ENCODE measurements at regions not wholly inside any gene's neighbourhood (a gene's known extent, or its start where the extent isn't known, plus 50 kb on each side); places are given as distances from the start of the nearest gene placed in this dataset.

DNA sequence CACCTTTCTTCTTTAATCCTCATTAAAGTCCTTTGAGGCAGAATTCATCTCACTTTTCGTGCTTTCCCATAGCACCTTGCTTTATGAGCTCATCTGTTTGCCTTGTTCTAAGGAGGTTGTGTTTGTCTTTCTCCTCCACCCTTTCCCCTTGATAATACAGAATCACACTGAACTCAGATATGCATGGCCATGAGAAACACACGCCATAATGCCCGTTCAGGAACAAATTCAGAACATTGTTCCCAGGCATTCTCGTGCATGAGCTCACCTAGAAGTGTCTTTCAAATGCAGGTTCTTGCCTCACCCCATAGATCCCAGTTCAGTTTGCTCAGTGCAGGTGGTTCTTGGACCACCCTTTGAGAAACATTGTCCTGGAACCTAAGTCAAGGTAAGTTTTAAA lies 71.1 kb downstream of the TMEM114 start:
- DNase-seq (ENCODE audit: low spot score) = no peak

DNA sequence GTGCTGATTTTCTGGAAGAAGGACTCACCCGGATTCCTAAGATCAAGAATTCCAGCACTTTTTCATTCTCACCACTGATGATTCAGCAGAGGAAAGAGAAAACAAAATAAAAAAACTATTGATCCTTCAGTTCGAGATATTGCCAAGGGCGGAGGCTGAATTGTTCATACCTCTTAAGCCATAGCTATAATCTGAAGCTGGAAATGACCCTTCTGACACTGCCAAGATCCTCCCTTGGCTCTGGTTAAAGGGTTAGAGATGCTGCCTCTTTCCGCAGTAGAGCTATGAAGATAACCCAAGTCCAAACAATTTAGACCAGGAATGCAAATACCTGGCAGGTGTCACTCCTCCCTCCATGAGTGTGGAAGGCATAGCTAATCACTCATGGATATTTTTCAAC lies 73.0 kb downstream of the TMEM114 start:
- DNase-seq (ENCODE audit: low spot score) = no peak

DNA sequence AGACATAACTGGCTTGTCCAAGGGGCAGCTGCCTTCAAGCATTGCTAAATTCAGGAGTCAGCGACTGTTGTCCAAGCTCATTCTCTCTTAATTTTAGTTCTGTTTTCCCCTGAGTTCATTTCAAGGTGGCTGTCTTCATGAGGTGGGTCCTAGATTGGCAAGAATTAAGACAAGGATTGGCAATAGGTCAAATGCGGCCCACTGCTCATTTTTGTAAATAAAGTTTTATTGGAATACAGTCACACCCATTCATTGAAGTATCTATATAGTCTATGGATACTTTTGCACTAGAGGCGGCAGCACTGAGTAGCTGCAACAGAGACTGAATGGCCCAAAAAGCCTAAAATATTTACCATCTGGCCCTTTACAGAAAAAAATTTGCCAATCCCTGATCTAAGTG lies 73.8 kb downstream of the TMEM114 start:
- DNase-seq (ENCODE audit: low spot score) = no peak

DNA sequence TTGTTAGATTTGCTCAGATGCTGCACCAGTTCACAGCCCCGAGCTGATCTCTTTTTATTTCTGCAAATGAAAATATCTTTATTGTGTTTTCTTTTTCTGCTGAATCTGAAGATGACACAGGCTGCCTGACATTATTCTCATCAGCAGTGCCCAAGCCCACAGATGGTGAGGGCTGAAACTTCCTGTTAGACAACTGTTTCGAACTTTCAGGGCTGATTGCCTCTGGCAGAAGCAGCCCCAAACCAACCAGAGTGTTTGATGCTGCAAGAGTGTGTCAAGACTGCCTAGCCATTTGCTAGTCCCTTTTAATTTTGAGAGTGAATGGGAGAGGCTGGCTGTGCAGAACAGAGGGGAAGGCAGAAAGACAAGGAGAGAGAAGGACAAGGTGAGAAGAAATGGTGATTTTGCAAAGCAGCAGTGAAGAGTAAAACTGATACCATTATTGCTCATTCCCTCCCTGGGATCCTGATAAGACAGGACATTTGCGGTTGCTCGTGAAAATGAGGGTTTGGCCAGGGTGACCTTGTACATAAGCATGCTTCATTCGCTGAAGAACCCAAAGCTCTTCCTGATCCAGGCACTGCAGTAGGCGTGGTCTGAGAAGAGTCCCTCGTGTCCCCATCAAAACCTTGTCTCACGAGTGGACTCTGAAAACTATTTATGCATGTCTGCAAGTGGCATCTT lies 77.2 kb downstream of the TMEM114 start:
- no peak for DNase-seq (ENCODE audit: low spot score)

DNA sequence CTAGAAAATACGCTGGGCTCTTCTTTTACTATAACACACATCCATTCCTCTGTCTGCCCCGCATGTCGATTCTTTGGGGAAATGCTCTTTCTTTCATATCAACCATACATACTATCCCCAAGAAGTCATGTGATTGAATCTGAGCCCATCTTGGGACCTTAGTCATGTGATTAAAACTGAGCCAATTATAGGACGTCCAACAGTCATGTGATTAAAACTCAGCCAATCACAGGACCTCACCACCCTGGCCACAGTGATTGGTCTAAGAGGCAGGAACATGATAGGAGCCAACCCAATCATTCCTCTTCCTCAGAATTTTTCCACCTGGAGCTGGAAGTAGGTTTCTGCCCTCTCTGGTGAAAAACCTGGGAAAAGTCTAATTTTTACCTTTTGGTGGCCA lies 78.8 kb downstream of the TMEM114 start:
- DNase-seq (ENCODE audit: low spot score) = no peak

DNA sequence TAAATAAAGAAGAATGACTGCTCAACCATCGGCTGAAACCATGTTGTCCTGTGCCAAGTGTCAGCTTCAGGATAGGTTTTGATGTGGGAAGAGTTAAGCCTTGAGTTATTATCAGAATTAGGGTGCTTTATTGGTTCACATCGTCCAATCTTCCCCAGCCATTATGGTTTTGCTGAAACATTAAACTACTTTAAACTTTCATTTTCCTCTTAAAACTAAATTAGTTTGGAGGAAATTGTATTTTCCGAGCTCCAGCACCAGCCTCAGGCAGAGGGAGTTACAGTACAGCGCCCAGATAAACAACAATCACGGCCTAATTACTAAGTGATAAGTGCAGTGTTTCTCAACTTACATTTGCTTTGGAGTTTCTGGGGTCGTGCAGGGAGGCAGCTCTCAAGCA lies 80.2 kb downstream of the TMEM114 start:
- no peak for DNase-seq (ENCODE audit: low spot score)

DNA sequence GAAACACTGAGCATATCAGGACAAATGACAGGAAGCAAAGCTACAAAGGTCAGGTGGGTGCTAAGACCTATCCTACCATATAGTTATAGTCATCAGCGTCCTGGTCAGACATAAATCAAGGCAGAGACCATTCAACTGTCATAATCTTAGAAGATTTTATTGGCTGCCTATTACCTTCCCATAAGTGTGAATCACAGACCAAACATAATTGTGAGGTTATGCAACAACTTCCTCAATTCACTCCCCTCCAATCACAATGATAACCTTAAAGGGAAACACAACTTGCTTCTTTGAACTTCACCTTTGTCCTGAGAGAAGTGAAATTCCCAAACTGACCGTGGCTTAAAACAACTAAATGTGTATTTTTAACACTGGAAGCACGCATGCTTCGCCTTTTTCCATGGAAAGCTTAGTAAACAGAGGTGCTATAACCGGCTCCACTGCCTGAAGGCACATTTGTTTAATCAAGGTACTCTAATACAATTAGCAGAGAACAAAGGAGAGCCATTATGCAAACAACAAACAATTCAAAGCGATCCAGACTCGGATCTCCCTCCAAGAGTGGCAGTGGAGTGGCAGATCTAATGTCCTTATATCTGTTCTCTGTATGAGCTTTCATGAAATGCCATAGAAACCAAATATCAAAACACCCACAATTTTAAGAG lies 84.9 kb downstream of the TMEM114 start:
- DNase-seq (ENCODE audit: low spot score) = no peak

DNA sequence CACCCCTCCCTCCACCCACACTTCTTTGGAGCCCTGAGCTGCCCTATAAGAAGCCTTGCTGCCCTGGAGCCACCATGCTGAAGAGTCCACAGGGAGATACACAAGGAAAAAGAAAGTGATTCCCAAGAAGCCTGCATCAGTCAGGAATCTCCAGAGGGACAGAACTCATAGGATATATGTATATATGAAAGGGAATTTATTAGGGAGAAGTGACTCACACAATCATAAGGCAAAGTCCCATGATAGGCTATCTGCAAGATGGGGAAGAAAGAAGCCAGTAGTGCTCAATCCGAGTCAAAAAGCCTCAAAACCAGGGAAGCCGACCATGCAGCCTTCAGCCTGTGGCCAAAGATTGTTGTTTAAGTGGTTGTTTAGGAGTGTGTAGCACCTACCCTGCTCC lies 87.9 kb downstream of the TMEM114 start:
- no peak for DNase-seq (ENCODE audit: low spot score)

DNA sequence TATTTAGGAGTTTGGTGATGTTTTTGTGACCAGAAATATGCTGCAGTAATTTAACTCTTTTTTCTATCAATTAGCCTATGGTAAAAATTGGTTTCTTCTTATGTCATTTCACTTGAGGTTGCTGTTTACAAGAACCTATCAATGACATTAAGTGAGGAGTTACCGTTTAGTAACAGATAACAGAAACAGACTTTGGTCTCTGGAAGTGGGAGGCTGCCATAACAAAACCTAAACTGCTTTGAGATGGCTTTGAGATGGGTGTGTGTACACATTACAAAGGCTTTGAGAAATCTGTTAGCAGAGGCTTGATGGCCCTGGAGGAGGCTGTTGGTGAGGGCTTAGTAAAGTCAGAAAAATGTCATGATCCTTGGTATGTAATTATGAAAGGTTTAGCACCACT lies 90.0 kb downstream of the TMEM114 start:
- DNase-seq (ENCODE audit: low spot score) = no peak

DNA sequence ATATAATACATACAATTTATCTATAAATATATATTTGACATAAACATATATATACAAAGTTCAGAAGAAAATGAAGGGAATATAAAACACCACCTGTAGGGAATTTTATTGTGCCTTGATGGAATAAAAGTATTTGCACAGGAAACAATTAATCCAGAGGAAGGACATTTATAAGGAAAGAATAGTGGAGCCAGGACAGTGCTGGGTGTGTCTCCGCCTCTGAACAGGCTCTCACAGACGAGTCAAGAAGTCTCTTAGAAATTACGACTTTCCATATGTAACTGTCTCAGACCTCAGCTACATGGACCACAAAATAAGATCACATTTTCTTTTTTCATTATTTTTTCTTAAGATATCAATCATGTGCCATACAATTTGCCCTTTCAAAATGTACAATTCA lies 93.9 kb downstream of the TMEM114 start:
- no peak for DNase-seq (ENCODE audit: low spot score)

DNA sequence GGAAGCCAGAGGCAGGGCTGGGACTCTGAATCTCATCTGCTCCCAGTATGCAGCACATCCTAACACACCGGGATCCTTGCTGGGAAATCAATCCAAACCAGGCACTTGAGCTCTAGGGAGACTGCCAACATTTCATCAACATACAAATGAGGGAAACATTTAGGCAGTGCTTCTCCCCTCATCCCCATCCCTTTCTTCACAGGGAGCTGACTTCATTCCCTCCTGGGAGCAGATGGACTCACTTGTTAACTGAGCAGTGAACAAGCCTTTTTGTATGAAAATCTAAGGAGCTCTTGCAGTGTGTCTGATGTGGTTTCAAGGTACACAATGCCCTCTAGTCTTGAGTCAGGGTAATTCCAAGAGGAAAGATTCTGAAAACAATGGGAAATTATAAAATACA lies 96.3 kb downstream of the TMEM114 start:
- no peak for DNase-seq (ENCODE audit: low spot score)

DNA sequence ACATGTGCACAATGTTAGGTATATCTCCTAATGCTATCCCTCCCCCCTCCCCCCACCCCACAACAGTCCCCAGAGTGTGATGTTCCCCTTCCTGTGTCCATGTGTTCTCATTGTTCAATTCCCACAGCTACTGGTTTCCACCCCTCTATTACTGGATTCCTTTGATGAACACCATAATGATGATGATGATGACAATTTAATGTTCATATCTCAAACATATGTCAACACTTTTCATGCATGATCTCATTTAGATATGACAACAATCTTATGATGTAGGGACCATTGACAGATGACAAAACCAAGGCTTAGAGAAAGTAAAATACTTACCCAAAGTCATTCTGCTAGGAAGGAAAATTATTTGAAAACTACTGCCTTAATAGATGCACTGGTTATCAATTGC lies 97.6 kb downstream of the TMEM114 start:
- no peak for DNase-seq (ENCODE audit: low spot score)

DNA sequence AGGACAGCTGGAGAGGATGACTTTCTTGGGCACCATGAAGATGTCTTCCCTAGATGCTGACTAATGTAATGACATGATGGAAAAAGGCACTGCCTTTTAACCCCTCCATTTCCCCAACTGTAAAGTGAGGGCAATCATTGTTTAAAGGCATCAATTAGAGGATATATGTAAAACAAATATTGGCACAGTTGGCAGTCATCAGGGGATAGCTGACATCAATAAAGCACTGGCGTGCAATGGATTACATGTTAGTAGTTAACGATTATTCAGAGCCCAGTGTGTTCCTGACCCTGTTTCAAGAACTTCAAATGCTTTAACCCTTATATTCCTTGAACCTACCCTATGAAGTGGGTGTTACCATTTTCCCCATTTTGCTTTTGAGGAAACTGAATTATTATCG lies 100.7 kb downstream of the TMEM114 start:
- DNase-seq (ENCODE audit: low spot score) = no peak

DNA sequence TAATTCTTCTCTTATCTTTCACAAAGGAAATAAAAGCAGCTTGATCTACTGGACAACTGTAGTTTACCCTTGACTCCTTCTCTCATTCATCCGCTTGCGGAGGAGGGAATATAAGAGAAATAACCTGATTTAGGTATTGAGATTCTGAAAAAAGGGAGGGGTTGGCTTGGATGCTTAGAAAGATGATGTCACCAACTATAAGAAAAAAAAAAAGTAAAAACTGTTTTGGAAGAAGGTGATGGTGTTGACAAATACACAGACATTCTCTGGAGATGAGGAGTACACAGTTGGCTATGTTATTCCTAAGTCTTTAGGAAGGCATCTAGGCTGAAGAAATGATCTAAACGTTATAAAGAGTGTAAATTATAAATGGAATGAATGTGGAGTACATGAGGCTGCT lies 103.3 kb downstream of the TMEM114 start:
- no peak for DNase-seq (ENCODE audit: low spot score)

DNA sequence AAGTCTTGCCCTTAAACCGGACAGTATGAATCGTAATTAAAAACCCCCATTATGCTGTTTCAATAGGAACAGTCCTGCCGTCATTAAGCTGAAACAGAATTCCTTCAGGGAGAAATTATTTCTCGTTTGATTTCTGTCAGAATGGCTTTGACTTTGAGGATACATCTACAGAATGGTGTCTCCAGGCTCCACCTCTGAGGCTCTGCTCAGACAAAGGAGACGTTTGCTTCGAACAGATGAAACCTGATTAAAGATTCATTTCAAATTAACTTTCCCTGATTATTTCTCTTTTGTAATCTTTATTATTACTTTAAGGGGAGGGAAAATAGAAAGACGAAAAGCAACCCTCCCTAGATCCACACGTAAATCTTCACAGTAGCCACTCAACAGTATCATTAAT lies 106.9 kb downstream of the TMEM114 start:
- no peak for DNase-seq (ENCODE audit: low spot score)

DNA sequence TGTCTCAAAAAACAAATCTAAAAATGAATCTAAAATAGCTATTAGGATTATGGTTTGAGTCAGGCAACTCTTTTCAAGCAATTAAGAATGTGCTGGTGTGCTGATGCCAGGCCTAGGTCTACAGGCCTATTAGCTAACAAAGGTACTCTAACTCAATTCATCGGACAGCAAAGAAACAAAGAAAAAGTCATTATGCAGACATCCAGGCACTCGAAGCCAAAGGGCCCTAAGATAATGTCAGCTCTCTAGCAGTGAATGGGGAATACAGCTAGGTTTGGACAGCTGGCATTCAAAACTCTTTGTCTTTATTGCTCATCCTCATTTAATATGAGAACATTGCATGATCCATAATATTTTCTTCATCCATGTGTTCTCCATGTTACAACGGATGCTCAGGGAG lies 108.5 kb downstream of the TMEM114 start:
- DNase-seq (ENCODE audit: low spot score) = no peak

DNA sequence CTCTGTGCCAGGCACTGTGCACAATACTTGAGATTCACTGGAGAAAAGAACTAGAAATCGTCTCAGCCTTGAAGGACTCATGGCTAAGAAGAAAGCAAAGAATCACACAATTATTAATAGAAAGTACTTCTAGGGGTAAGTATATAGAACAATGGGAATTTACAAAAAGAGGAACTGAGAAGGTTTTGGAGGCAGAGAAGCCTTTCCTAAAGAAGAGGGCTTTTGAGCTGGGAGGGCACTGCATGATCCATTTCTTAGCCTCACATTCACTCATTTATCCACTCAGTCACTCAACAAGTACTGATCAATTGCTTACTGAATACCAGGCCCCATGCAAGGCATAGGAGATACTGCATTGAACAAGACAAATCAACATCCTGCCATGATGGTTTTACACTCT lies 113.5 kb downstream of the TMEM114 start:
- DNase-seq (ENCODE audit: low spot score) = no peak

DNA sequence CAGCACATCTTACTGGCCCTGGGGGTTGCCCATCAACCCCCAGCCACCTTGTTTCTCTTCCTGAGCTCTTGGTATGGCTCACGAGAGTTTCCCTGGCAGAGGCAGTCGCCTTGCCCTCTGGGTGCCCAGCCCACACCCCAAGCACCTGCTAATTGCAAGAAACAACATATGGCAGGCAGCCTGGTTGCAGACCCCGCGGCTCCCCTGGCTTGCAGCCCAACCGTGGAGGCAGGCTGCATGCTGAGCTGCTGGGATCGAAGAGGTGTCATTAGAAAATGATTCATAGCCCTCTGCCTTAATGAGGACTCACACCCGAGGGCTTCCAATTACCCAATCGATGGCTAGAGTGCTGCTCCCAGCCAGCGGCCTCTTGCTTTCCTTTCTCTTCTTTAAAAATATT lies 115.7 kb downstream of the TMEM114 start:
- no peak for DNase-seq (ENCODE audit: low spot score)

DNA sequence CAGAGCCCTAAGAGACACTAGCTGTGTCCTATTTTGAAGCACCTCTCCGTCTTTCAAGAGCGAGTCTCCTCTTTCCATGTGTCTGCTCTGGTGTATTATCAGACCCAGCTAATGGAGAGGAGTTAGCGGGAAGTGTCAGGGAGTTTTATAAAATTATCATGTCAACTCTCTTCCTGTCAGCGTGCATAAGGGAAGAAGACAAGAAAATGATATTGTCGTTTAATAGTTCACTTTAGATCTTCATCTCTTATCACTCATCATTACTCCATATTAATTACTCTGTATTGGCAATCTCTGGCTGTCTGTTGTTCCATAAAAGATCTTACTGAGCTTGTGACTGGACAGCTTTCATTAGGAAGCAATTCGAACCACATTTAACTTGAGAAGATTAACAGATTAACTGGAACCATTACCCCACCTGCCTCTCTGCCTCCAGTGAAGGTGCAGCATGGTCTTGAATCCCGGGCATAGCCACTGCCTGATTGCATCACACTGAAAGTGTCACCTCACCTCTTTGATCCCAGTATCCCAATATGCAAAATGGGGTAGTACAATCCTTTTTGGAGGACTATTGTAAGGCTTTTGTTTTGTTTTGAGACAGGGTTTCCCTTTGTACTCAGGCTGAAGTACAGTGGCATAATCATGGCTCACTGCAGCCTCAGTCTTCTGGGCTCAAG lies 121.1 kb downstream of the TMEM114 start:
- no peak for DNase-seq (ENCODE audit: low spot score)

DNA sequence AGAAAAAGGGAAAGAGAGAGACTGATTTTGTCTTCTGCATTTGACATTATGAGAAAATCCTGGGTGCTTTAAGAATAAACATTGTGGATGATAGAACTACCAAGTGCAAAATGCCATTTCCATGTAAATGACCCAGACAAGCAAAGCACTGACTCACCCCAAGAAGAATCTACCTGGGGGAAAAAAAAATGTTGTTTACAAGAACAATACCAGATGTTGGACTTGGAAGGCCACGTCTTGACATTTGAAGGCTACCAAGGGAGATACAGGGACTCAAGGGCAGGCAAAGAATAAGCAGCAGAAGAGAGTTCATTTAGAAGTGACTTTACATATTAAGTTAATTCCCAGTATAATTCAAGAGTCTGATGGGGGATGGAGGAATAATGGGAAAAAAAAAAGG lies 125.3 kb downstream of the TMEM114 start:
- DNase-seq (ENCODE audit: low spot score) = no peak

DNA sequence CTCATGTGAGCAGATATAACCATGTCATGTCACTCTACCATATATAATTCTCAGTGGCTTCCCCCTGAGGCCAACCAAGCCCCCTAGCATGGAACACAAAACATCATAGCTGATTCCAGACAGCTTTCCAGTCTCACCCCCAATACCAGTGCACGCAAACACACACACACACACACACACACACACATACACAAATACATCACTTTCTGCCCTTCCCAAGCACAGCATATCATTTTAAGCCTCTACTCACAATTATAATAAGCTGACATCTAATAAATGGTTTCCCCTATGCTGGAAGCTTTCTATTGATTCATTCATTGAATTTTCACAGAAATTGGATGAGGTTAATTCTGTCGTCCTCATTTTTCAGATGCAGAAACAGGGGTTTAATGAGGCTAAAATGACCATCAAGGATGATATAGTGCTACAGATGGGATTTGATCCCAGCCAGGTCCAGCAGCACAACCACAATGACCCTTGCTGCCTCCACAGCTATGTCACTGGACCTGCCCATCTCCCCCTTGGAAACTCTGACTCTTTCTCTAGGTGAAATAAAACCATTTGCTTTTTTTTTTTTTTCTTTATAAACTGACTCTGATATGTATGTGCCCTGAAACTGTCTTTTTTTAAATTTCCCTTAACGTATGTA lies 131.1 kb downstream of the TMEM114 start:
- no peak for DNase-seq (ENCODE audit: low spot score)

DNA sequence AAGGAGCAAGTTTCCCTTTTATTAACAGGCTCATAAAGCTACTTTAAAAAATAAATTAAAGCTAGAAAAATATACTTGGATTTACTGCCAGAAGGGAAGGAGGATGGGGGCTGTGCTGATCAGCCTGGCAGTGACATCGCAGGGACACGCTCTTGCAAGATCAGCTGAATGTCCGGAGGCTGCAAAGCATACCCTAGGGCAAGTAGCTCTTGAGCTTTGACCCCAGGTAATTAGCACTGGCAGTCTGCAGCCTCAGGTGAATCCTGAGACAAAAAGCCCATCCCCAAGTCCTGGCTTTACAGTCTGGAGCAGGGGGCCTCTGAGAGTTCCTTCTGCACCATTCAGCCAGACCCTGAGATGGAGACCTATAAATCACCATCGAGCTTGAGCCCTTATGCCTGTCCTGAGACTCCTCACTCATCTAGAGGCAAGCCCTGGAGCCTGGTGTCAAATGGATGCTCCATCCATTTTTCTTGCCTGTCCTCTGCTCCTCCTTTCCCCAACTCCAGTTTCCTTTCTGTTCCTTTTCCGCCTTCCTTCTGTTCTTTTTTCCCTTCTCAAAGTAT lies 131.7 kb downstream of the TMEM114 start:
- no peak for DNase-seq (ENCODE audit: low spot score)

DNA sequence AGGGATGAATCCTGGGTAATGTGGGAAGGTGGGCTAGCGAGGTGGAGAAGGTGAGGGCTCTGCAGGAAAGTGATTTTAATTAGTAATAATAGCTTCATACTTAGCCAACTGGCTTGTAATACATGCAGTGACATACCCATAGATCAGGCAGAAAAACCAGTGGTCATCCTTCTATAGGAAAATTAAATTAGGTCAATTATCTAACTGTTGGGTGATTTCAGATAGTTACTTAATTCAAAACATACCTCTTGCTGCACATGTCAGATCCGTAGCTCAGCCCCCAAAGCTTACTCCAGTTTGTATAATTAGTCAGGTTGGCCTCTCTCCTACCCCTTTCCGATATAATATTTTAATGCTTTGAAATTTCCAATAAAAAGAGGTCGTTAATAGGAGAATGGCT lies 137.0 kb downstream of the TMEM114 start:
- DNase-seq (ENCODE audit: low spot score) = no peak

Data from germinal center (tissue), 1 donor.